ENCODE measurements at regions not wholly inside any gene's neighbourhood (a gene's known extent, or its start where the extent isn't known, plus 50 kb on each side); places are given as distances from the start of the nearest gene placed in this dataset.

DNA sequence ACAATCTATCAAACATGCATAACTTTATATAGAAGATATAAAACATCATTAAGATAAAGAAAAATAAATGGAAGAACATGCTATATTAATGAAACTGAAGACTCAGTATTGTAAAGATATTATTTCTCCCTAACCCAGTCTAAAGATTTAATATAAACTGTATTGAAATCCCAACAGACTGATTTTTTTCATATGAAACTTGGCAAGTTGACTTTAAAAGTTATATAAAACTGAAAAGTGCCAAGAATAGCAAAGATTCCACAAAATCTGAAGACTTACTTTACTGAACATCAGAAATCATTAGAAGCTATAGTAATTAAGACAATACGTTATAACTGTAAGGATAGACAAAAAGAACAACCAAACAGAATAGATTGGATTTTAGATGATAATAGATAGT lies 531.3 kb upstream of the MCTP2 start:
- TF ChIP-seq CTCF (IDR thresholded peaks at IDR 0.05) (no peak), POLR2A (IDR thresholded peaks at IDR 0.05) (no peak)
